ENCODE measurements at regions not wholly inside any gene's neighbourhood (a gene's known extent, or its start where the extent isn't known, plus 50 kb on each side); places are given as distances from the start of the nearest gene placed in this dataset.

DNA sequence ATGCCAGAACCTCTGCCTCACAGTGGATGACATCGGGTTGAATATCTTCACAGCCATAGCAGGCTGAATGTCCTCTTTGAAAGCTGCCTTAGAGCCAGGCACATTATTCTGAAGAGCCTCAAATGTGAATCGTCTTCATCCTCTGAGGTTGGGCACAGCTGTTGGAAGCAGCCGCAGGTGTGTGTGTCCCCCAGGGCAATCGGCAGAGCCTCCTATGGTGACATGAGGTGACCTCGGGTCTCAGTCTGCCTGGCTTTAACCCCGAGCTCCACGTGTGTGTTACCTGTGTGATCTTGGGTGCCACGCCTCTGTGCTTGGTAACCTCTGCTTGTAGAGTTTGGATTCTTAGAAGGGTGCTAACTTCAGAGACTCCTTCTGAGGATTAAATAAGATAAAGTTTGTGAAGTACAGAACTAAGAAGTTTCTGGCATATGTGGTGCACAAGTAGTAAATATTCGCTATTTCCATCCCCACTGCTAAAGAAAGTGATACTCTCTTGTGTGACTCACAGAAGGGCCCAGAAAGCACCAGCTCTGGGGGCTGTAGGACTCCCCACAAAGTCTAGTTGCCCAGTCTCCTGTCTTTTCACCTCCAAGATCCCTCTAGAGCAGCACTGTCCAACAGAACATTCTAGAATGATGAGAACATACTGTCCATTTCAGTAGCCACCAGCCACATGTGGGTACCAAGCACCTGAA, 500.9 kb downstream of the NPHP4 start:
- H3K4me3 ChIP-seq (ENCODE audit: low read depth, low read length) = no peak overlapping the region
- no peak for DNase-seq (ENCODE audit: low read depth)
- TF ChIP-seq, protein P1, sequence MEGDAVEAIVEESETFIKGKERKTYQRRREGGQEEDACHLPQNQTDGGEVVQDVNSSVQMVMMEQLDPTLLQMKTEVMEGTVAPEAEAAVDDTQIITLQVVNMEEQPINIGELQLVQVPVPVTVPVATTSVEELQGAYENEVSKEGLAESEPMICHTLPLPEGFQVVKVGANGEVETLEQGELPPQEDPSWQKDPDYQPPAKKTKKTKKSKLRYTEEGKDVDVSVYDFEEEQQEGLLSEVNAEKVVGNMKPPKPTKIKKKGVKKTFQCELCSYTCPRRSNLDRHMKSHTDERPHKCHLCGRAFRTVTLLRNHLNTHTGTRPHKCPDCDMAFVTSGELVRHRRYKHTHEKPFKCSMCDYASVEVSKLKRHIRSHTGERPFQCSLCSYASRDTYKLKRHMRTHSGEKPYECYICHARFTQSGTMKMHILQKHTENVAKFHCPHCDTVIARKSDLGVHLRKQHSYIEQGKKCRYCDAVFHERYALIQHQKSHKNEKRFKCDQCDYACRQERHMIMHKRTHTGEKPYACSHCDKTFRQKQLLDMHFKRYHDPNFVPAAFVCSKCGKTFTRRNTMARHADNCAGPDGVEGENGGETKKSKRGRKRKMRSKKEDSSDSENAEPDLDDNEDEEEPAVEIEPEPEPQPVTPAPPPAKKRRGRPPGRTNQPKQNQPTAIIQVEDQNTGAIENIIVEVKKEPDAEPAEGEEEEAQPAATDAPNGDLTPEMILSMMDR (conservative IDR thresholded peaks at IDR 0.05; ENCODE audit: low read depth, low read length) = no peak

DNA sequence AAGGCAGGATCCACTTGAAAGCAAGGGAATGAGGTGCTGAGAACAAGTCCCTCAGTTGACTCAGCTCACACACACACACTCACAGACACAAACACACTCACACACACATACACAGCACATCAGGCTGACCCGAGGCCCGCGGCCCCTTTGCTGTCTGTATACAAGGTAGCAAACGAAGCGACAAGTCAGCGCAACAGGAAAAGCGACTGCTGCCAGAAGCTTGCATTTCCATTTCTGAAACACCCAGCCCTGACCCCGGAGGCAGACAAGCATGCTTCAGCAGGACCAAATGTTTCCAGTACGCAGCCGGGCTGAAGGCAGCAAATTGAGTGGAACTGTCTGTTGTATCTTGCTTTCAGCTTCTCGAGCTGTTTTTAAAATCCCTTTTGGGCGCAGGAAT, 501.6 kb downstream of the NPHP4 start:
- TF ChIP-seq, protein P1 (conservative IDR thresholded peaks at IDR 0.05; ENCODE audit: low read depth, low read length) = no peak
- no peak for DNase-seq (ENCODE audit: low read depth)

DNA sequence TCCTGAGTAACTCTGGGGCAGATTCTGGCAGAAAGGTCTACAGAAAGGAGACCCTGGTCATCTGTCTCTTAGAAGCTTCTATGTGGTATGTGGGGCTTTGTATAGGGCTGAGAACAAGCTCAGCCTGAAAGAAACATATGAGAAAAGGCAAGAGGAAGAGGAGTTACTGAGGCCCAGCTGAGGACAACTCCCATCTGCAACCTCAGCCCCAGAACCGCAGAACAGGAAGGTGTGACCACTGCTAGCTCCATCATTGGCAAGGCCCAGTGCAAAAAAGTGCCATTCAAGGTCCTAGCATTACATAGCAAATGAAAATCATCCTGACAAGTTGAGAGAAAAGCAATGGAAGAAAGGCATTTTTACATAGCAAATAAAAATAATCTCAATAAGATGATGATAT, 503.8 kb downstream of the NPHP4 start:
- no peak for DNase-seq (ENCODE audit: low read depth)
- H3K4me3 ChIP-seq (ENCODE audit: low read depth, low read length) = no peak overlapping the region

More for the DNA sequence above, 501.6 kb downstream of the NPHP4 start:
- no peak overlapping the region for H3K4me3 ChIP-seq (ENCODE audit: low read depth, low read length)

DNA sequence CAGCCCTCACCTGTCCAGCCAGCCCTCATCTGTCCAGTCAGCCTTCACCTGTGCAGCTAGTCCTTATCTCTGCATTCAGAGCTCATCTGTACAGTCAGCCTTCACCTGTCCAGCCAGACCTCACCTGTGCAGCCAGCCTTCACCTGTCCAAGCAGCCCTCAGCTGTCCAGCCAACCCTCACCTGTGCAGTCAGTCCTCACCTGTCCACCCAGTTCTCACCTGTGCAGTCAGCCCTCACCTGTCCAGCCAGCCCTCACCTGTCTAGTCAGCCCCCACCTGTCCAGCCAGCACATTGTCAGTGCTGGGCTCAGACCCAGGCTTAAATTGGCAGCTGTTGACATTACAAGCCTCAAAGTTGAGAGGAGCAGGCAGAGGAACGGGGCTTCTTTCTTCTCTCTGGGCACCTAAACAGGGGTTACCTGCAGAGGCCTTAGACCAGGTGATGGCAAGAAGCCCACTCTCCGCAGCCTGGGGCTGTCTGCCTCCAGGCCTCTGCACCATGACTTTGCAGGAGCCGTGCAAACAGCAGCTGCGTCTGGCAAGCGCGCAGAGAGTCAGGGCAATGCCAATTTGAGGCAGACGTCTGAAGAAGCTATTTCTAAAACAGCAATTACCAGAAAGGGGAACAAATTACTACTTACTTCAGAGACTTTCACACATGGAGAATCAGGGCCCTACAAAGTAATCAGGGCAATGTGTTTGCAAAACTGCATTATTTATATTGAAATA, 506.1 kb downstream of the NPHP4 start:
- TF ChIP-seq, protein P1 (conservative IDR thresholded peaks at IDR 0.05; ENCODE audit: low read depth, low read length) = no peak
- DNase-seq (ENCODE audit: low read depth) = no peak
- H3K4me3 ChIP-seq (ENCODE audit: low read depth, low read length) = no peak overlapping the region

More for the DNA sequence above, 503.8 kb downstream of the NPHP4 start:
- TF ChIP-seq, protein P1 (conservative IDR thresholded peaks at IDR 0.05; ENCODE audit: low read depth, low read length) = no peak

DNA sequence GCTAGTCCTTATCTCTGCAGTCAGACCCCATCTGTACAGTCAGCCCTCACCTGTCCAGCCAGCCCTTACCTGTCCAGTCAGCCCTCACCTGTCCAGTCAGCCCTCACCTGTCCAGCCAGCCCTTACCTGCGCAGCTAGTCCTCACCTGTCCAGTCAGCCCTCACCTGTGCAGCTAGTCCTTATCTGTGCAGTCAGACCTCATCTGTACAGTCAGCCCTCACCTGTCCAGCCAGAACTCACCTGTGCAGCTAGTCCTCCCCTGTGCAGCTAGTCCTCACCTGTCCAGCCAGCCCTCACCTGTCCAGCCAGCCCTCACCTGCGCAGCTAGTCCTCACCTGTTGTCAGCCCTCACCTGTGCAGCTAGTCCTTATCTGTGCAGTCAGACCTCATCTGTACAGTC, 506.8 kb downstream of the NPHP4 start:
- TF ChIP-seq, protein P1 (conservative IDR thresholded peaks at IDR 0.05; ENCODE audit: low read depth, low read length) = no peak
- DNase-seq (ENCODE audit: low read depth) = no peak
- H3K4me3 ChIP-seq (ENCODE audit: low read depth, low read length) = no peak overlapping the region

DNA sequence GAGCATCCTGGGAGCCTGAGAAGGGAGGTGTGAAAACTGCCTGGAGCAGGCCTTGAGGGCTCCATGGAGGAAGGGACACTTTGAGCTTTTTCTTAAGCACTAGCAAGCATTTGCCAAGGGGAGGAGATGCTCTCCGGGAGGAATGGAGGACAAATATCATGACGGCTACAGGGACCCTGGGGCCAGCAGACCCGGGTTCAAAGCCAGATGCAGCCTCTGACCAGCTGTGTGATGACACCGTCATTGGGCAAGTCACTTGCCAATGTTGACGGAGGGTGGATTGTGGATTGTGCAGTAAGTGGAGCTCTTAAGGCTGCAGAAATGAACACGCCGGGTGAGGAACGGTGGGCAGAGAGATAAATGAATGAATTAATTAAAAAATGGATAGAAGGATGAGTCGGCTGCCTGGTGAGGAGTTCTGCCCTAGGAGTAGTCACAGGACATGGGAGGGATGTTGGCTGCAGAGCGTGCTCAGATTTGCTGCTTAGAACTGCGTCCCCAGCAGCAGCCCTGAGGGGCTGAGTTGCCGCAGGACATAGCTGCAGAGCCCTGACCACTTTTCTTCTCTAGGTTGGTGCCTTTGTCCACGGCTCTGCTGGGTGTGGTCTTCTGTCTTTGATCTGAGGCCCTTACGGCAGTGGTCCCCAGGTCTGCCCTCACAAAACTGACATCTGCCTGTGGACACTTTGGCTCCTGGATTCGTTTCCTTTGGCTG, 507.6 kb downstream of the NPHP4 start:
- no peak overlapping the region for H3K4me3 ChIP-seq (ENCODE audit: low read depth, low read length)
- DNase-seq (ENCODE audit: low read depth) = no peak
- TF ChIP-seq, protein P1 (conservative IDR thresholded peaks at IDR 0.05; ENCODE audit: low read depth, low read length) = no peak

All from epithelial cell of proximal tubule (primary cell).